Fibroblast of skin of left biceps (primary cell): ENCODE measurements at regions not wholly inside any gene's neighbourhood (a gene's known extent, or its start where the extent isn't known, plus 50 kb on each side); places are given as distances from the start of the nearest gene placed in this dataset.

Experiments used
- DNase-seq, 2 experiments: peaks; one replicate each; pipeline ENCODE4 v3.0.0-alpha.2; 2013; ENCODE audit warnings: low read depth in 2 of 2

DNA sequence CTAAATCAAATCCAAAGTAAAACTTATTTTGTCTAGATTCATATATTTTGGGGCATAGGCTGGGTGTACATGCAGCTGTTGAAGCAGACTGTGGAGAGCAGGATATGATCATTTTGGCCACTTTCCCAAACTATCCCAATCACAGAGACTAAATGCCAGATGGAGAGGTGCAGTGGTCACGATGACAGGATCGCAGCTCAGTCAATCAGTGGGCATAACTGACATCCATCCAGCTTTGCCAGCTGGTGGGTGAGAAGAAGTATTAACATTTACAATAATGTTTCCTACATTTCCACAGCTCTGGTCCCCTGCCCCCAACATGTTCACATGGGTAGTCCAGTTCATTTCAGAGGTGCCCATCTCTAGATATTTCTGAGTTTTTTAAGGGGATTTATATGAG is 255.5 kb upstream of the SESN3 start:
- DNase-seq: no peak

DNA sequence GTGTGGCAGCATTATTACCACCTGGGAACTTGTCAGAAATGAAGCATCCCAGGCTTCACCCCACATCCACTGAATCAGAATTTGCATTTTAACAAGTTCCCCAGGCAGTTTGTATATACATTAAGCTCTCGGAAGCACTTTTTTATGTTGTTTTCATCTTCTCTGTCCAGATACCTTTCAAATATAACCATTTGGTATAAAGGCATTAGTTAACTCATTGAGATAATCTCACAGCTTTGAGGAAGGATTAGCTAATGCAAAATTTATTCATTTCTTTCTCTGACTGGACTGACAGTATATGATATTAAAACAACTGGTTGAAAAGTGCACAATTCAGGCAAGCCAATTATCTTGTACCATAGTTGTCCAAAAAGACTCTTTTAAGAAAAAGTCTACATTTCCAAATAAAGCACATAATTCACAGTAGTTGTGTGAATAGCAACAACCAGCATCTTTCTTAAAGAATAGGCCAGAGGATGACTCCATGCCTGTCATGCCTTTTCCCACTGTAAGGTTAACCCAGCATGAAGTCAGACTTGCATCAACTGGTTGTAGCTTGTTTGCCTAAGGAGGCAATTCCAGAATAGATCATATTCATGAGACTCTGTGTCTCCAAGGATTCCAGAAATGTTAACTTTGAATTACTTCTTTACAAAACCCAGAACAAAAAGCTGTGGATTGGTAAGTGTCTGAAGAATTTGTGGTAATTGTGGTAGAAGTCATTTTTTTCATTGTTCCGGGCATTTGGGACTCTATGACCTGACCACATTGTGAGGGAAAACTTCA is 254.3 kb upstream of the SESN3 start:
- DNase-seq: peak; percentile 59 to 63

DNA sequence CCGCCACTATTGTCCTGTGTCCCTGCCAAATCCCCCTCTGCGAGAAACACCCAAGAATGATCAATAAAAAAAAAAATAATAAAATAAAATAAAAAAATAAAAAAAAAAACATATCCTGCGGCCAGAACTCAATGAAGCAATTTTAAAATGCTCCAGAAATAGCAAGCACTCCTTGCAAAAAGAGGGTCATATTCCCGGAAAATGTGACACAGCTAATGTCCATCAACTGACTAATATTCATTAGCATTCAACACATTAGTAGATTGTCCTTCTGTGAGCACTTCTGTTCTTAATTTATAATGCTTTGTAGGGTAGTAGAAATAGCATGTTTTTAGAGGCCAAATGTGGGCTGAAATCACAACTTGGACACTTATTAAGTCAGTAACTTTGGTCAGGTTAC is 252.3 kb upstream of the SESN3 start:
- DNase-seq: no peak

DNA sequence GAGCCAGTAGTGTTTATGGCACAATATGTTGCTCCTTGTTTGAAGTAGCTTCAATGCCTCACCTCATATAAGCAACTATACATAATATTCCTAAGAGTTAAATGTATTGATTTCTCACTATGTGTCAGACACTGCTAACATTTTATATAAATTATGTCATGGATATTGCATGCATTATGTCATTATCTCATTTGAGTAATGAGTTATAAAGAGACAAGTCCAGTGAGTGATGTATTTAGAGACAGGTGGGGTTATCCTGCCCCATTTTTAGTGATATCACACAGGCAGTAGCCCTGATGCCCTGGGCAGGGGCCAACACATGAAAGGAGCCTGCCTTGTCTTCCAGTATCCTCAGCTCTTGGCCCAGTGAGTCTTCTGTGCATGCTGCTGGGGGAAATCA is 247.0 kb upstream of the SESN3 start:
- no peak for DNase-seq

DNA sequence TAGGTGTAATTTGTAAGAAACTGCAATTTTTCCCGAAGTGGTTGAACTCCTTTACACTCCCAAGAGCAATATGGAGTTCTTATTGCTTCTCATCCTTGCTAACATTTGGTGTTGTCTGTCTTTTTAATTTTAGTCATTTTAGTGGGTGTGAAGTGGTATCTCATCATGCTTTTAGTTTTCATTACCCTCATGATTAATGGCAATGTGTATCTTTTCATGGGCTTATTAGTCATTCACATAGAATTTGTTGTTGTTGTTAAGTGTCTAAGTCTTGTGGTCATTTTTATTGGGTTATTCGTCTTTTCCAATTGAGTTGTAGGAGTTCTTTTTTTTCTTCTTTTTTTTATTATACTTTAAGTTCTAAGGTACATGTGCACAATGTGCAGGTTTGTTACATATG is 238.3 kb upstream of the SESN3 start:
- DNase-seq: no peak

DNA sequence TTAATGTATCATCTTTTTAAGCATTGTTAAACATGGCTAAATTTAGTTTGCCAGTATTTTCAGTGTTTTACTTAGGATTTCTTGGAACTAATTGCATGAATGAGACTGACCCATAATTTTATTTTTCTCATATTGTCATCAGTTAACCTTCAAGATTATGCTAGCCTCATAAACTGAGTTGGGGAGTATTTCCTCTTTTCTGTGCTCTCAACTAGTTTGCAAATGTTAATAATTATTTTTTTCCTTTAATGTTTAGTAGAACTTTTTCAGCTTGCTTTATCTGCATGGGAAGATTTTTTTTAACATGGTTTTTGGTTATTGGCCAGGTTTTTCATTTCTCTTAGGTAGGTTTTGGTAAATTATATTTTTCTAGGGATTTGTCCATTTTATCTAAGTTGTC is 235.4 kb upstream of the SESN3 start:
- no peak for DNase-seq

DNA sequence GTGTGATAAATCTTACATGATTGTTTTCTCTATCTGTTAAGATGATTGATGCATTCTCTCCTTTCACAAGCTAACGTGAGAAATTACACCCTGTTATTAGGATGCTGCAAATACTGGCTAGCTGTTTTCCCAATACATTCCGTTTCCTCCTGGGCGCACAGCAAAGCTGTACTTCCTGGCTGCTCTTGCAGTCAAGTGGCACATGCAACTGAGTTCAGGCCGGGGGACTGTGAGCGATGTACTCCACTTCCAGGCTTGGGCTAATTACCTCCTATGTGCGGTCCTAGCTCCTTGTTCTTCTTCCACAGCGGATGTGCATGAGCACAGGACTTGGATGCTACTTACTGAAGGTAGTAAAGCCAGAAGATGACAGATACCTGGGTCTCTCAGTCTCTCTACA is 234.9 kb upstream of the SESN3 start:
- DNase-seq: no peak

DNA sequence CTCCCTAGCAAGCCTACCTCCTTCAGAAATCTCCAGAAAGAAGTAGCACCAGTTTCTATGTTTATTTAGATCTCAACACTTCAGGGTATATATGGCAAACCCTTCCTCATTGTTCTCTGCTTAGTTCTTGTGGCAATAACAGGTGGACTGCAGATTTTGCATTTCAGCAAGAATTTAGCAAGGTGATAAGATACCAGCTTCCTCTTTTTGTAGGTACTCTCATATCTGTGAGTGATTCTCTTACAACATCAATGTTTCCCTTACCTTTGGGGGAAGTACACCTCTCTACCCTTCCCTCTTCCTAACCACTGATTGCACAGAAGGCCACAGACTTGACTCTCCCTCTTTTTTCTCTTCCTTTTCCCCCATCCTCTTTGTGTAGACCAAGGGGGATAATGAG is 230.9 kb upstream of the SESN3 start:
- DNase-seq: no peak

DNA sequence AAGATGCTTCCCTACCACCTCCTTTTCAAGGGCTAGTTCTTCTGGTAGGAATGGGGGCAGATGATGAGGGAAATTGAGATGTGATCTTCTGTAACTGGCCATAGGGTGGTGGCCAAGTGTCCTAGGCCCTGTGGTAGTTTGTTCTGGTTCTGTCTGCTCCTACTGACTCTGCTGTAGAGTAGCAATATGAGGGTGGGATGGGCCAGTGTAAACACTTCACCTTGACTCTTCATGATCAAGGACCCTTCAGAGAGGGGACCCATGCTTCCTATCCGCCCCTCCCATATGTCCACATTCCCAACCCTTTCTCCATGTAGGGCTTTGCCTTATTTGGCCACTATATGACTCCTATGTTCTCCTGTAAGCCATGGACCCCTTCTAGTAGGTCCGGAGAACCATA is 230.3 kb upstream of the SESN3 start:
- DNase-seq: no peak

DNA sequence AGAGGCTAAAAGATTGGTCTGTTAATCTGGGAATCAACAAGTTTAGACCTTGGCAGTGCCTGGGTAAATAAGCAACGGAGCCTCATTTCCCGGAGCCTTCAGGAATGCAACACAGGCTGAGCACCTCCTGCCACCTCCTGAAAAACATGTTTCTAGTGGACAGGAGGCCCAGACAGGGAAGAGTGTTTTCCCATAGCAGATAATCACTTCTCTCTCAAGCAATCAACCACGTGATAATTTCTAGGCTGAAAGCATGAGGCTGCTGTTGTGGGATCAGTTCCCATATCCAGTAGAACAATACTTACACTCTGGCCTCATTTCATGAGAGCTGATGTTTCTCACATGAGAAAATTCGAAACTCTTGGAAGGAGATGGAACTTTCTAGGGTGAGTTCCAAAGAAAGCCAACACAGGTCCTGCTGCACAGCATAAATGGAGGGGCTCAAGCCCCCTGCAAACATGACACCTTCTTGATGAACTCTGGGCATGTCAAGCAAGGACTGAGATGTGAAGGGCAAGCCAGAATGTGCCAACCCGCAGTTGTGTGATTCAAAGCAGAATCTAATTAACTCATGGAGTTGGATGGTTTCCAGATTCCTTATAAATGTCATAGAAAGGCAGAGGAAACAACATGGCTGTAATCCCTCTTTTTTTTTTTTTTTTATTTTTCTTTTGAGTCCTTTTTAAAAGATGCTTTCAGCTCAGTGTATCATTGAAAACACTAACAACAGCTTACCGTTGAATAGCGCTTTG is 228.5 kb upstream of the SESN3 start:
- DNase-seq: no peak

DNA sequence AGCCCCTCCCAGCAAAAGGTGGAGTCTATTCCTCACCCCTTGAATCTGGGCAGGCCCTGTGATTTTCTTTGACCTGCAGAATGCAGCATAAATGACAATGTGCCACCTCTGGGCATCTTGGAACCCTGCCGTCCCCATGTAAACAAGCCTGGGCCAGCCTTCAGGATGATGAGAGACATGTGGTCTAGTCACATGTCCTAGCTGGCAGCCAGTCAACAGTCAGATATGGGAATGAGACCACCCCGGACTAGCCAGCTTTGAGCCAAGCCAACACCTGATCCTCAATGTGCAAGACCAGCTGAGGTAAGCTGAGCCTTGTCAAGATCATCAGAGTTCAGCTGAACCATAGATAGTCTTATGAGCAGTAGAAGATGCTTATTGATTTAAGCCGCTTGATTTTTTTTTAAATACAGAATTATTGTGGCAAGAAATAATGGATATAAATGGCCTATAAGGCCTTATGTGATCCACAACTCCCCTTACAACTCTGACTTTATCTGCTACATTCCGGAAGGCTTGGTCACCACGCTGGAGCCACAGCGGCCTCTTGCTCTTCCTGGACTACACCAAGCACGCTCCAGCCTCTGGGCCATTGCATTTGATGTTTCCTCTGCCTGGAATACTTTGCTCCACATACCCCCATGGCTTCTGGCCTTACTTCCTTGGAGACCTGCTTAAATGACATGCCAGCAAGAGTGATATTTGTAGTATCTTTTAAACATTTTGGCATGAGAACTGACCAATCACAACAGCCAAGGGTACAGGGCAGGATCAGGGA is 225.9 kb upstream of the SESN3 start:
- DNase-seq: no peak

DNA sequence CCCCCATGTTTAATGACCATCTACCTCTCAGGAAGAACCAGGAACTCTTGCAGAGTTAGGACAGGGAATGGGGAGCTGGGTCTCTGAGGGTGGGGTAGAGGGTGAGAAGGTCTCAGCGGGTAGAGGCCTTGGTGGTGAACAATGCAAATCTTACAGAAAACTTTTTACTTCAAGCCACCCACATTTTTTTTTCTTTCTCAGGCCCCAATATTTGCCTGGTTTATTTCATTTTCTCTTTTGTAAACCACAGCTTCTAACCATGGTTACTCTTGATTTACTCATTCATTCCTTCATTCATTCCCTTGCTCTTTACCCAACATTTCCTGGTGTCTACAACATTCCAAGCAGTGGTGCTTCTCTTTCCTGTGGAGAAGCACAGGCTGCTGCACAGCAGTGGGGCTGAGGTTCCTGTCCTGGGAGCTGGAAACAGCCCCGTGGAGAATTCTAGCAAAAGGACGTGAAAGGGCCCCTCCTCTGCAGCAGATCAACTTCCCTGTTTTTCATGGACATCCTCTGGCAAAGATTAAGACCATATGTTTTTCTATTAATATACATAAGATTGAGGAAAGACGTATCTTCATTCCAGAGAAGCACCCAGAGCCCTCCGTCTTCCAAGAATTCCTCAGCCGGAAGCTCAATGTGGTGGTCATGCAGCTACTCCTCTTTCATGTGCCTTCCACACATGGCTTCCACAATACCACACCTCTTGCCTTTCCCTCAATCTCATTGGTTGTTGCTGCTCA is 224.4 kb upstream of the SESN3 start:
- DNase-seq: peak; percentile 71 to 72

DNA sequence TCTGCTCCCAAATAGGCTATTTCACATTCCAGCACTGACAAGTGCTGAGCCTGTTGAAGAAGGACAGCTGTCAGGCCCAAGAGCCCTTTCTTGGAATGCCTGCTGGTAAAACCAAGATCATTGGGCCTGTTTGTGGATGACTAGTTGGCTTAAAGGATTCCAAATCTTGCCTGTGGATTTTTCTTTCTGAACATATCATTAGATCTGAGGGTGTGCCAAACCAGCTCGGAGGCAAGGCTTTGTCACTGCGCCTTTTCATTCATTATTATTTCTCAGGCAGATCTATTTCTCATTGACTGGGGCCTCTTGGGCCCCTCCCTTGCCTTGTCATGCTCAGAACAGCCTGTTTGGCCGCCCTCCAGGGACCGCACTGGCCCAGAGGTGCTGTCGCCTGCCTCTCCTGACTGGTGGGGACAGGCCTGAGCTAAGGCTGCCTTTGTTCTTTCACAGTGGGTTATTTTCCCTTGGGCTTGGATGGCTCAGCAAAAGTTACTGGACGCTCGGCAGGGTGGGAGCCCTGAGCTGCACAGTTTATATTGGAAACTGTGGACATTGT is 222.7 kb upstream of the SESN3 start:
- no peak for DNase-seq

DNA sequence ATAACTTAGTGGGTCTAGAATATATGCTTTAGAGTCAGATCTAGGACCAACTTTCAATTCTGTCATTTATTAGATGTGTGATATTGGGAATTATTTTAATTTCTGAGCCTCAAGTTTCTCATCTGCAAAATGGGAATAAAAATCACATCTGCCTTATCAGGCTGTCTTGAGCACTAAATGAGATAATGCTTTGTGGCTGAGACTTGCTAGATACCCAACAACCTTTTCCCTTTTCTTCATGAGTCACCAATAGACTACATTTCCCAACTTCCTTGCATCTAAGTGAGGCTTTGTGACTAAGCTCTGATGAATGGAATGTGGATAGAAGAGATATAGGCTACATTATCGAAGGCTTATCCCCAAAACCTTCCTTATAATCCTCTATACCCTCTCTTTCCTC is 220.7 kb upstream of the SESN3 start:
- peak; percentile 73 to 75 for DNase-seq

DNA sequence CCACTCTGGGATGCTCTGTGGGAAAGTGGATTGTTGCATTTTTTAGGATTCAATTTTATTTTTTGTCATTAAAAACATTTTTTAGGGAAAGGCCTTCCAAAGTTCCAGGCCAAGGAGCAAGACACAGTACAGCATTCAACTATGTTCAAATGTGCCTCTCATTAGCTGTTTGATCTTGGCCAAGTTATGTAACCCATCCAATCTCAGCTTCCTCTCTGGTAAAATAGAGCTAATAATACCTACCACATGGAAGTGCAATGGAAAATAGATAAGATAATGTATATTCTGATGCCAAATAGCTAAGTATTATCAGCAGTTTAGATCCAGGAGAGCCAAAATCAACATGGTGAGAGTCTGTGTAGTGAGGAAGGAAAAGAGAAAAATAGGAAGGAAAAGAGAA is 220.3 kb upstream of the SESN3 start:
- no peak for DNase-seq

DNA sequence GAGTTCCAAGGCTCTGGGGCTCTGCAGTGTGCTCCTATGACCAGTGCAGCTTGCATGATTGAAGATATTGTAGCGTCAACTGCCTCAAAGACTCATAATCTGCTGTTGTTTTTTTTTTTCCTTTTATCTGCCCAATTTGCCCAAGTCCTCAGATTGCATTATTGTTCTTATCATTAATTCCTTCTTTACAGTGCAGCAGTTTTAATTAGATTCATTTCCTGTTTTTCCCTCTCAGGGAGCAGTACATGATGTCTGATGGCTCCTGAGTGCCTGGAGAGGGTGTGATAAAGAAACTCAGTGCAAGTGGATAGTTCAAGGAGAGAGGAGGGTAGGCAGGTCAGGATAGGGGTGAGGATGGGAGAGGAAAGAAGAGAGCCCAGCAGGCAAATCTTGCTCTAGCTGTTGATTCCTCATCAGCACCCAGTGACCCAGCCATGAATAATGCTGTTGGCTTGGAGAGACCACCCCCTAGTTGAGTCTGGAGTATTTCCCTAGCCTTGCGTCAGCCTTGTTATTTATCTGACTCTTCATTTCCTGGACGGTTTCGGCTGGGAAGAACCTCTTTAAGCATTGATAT is 219.6 kb upstream of the SESN3 start:
- DNase-seq: peak; percentile 68 to 75

DNA sequence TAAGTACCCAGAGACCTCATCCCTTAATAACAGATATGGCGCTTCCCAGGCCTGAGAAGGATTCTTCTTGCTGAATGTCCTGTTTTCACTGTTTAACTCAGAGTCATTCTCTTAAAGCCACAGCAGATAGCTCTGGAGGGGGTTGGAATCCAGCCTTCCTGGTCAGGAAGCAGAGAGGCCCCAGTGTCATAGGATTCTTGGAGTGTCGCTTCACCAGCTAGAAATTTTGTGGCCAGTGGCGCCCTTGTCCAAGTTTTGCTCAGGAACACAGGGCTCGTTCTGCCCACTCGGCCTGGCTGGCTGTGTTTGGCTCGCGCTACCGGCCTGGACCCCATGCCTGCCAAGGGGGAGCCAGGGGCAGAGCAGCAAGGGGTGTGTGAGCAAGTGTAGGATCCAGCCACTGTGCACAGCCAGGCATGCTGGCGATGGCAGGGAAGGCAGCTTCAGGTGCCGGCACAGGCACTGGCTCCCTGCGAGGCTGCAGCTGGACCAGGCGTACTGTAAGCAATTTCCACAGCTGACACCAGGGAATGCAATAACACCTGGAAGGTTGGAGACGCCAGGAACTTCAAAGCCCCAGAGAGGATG is 214.8 kb upstream of the SESN3 start:
- DNase-seq: no peak

DNA sequence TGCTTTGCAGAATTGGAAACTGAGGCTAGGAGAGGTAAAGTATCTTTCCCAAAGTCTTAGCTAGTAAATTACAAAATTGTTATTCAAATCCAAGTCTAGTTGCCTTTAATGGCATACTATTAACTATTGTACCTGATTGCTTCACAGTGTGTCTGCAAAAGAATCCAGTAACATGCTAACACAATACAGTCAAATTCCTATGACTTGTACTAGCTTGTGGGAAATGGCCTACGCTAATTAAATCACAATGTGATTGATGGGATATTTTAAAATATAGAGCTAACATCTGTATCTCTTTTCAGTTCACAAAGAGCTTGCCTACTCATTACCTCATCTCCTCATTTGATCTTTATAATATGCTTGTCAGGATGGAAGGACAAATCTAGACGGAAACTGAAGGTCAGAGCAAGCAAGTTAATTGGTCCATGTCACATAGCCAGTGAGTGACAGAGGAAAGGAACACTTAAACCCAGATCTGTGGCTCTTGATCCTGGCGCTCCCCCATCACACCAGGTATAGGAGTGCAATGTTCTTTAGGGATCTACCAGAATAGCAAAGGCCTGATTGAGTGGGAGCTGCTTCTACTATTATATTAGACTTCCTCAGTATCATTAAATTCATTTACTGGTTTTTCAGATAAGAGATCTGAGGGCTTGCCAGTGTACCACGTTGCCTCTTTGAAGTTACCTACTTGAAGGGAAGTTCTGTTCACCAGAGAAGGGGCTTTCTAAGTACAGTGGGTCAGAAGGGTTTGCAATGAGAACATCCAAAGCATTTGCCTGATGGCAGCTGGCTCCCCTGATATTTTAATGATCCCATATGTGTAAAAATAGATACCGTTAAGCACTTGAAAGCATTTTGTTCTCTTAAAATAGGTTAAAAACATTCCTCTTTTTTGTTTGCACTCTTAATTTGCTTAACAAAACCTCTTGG is 213.6 kb upstream of the SESN3 start:
- no peak for DNase-seq

DNA sequence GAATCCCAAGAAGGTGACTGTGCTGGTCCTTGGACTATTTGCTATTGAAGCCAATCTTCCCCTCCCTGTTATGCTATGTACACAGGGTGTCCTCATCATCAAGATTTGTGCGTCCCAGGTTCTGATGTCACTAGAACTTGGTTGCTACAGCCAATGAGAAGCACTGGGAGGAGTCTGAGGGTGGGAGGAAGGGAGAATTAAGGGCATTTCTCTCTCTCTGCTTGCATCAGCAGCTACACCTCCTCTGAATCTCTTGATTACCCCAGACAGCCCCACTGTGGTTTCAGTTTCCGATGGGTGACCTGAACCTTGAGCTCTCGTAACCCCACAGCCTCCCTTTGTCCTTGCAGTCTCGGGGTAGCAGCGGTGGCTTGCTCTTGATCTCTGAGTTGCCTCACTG is 212.4 kb upstream of the SESN3 start:
- no peak for DNase-seq

DNA sequence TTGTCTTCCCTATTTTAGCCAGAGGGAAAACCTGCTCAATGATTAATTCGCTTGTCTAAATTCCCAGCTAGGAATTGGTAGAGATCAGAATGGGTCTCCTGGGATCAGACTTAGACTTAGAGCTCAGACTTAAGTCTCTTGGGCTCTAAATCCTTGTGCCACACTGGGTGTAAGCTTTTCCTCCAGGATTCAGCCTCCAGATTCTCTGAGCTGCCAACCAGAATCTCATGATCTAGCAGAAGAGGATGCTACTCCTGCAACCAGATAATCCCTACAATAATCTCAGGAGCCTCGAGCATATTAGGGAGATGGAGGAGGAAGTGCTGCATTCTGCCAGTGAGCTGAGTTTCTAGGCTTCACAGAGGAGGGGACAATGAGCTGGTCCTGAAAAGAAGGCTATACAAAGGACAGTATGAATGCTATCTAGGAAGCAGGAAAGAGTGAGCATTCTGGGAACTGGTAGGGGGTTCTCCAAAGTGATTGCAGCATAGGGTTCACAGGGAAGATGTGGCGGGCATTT is 211.6 kb upstream of the SESN3 start:
- no peak for DNase-seq
